VCaP (cell line): ENCODE measurements at regions not wholly inside any gene's neighbourhood (a gene's known extent, or its start where the extent isn't known, plus 50 kb on each side); places are given as distances from the start of the nearest gene placed in this dataset.

ENCODE experiments used
- H3K27ac ChIP-seq: fragments of 450-650 bp; 2 replicates; pipeline ENCODE4 v1.5.1; 2017
- CTCF ChIP-seq: fragments of 450-650 bp; conservative IDR thresholded peaks from 2 replicates; pipeline ENCODE4 v1.5.1; 2017; ENCODE audit warnings: mild to moderate bottlenecking, moderate library complexity

GRCh38 chr2:21610304-21610703 lies 486.5 kb downstream of the TDRD15 start:
- no peak for TF ChIP-seq CTCF
- H3K27ac ChIP-seq = no peak overlapping the region

GRCh38 chr2:21617885-21618434 lies 494.2 kb downstream of the TDRD15 start:
- no peak for TF ChIP-seq CTCF

GRCh38 chr2:21620771-21621170 lies 497.0 kb downstream of the TDRD15 start:
- H3K27ac ChIP-seq = no peak overlapping the region
- no peak for TF ChIP-seq CTCF

More at GRCh38 chr2:21617885-21618434, 494.2 kb downstream of the TDRD15 start:
- no peak overlapping the region for H3K27ac ChIP-seq

- H3K27ac ChIP-seq = no peak overlapping the region
- TF ChIP-seq CTCF = peak; percentile 61
Measured at GRCh38 chr2:21627938-21628337, 504.2 kb downstream of the TDRD15 start.

GRCh38 chr2:21633015-21633414 lies 509.2 kb downstream of the TDRD15 start:
- no peak for TF ChIP-seq CTCF
- H3K27ac ChIP-seq = peak overlapping the region; percentile 69

- no peak for TF ChIP-seq CTCF
- peak overlapping the region; percentile 69 for H3K27ac ChIP-seq
Measured at GRCh38 chr2:21633466-21633865, 509.7 kb downstream of the TDRD15 start.

GRCh38 chr2:21633911-21634310 lies 510.1 kb downstream of the TDRD15 start:
- no peak for TF ChIP-seq CTCF
- H3K27ac ChIP-seq = peak overlapping the region; percentile 69
